Liver (tissue), 8 donors: ENCODE measurements at regions not wholly inside any gene's neighbourhood (a gene's known extent, or its start where the extent isn't known, plus 50 kb on each side); places are given as distances from the start of the nearest gene placed in this dataset.

Experiments
- DNase-seq: peaks from one replicate; pipeline ENCODE4 v3.0.0-alpha.2; 2017; ENCODE audit warnings: low spot score
- H3K27ac ChIP-seq, 2 donors: one replicate each; pipeline ENCODE4 v1.7.0; 2013; ENCODE audit warnings: inconsistent platforms in 2 of 2, low read length in 2 of 2, control low read depth in 1 of 2, low read depth in 1 of 2, mild to moderate bottlenecking in 1 of 2
- H3K27me3 ChIP-seq, 4 donors: one replicate each; pipeline versions ENCODE4 v1.6.1 to v1.7.0; 2013; ENCODE audit warnings: low read length in 3 of 4, inconsistent platforms in 1 of 4, mild to moderate bottlenecking in 1 of 4, moderate library complexity in 1 of 4; ENCODE audit not compliant: control insufficient read depth in 4 of 4, insufficient read depth in 4 of 4
- H3K36me3 ChIP-seq, 4 donors: one replicate each; pipeline versions ENCODE4 v1.6.1 to v1.7.0; 2013; ENCODE audit warnings: low read length in 3 of 4, mild to moderate bottlenecking in 3 of 4, low read depth in 1 of 4, moderate library complexity in 1 of 4; ENCODE audit not compliant: control insufficient read depth in 4 of 4, insufficient read depth in 3 of 4
- H3K4me1 ChIP-seq, 4 donors: one replicate each; pipeline versions ENCODE4 v1.6.1 to v1.7.0; 2013; ENCODE audit warnings: low read length in 3 of 4, mild to moderate bottlenecking in 3 of 4, moderate library complexity in 1 of 4; ENCODE audit not compliant: control insufficient read depth in 4 of 4, insufficient read depth in 4 of 4
- H3K4me3 ChIP-seq, 3 donors: one replicate each; pipeline versions ENCODE4 v1.6.1 to v1.7.0; 2013; ENCODE audit warnings: low read length in 3 of 3, control low read depth in 1 of 3, low read depth in 1 of 3, mild to moderate bottlenecking in 1 of 3
- H3K9ac ChIP-seq, 2 donors: one replicate each; pipeline ENCODE4 v1.7.0; 2013; ENCODE audit warnings: low read length in 2 of 2, mild to moderate bottlenecking in 2 of 2, moderate library complexity in 2 of 2, control low read depth in 1 of 2, low read depth in 1 of 2
- H3K9me3 ChIP-seq, 4 donors: one replicate each; pipeline versions ENCODE4 v1.6.1 to v1.7.0; 2013; ENCODE audit warnings: low read length in 3 of 4; ENCODE audit not compliant: control insufficient read depth in 4 of 4
- EGR1 ChIP-seq, 2 donors: IDR thresholded peaks; 2 replicates each; pipeline ENCODE4 v1.6.1; 2016 to 2018; ENCODE audit warnings: antibody characterized with exemption in 2 of 2, low read depth in 2 of 2
- FOXA1 ChIP-seq: IDR thresholded peaks from 2 replicates; pipeline ENCODE4 v1.6.1; 2016; ENCODE audit warnings: antibody characterized with exemption
- FOXA2 ChIP-seq: IDR thresholded peaks from 2 replicates; pipeline ENCODE4 v1.6.1; 2016; ENCODE audit warnings: antibody characterized with exemption
- GABPA ChIP-seq, 2 donors: IDR thresholded peaks in 1 of 2; conservative IDR thresholded peaks in 1 of 2; 2 replicates each; pipeline ENCODE4 v1.6.1; 2016; ENCODE audit warnings: antibody characterized with exemption in 2 of 2, mild to moderate bottlenecking in 1 of 2, moderate library complexity in 1 of 2
- HNF4A ChIP-seq, 2 donors: conservative IDR thresholded peaks; 2 replicates each; pipeline ENCODE4 v1.6.1; 2016; ENCODE audit warnings: antibody characterized with exemption in 2 of 2, mild to moderate bottlenecking in 2 of 2
- HNF4G ChIP-seq: IDR thresholded peaks from 2 replicates; pipeline ENCODE4 v1.6.1; 2016; ENCODE audit warnings: antibody characterized with exemption
- JUND ChIP-seq, 2 donors: IDR thresholded peaks; 2 replicates each; pipeline ENCODE4 v1.6.1; 2016; ENCODE audit warnings: antibody characterized with exemption in 2 of 2
- NR2F2 ChIP-seq: IDR thresholded peaks from 2 replicates; pipeline ENCODE4 v1.6.1; 2016; ENCODE audit warnings: antibody characterized with exemption
- RAD21 ChIP-seq, 2 donors: IDR thresholded peaks; 2 replicates each; pipeline ENCODE4 v1.6.1; 2016; ENCODE audit warnings: antibody characterized with exemption in 2 of 2, mild to moderate bottlenecking in 2 of 2
- RXRA ChIP-seq, 2 donors: IDR thresholded peaks; 2 replicates each; pipeline ENCODE4 v1.6.1; 2017 to 2018; ENCODE audit warnings: antibody characterized with exemption in 2 of 2, mild to moderate bottlenecking in 1 of 2
- SP1 ChIP-seq: IDR thresholded peaks from 2 replicates; pipeline ENCODE4 v1.6.1; 2018; ENCODE audit warnings: antibody characterized with exemption, mild to moderate bottlenecking
- TAF1 ChIP-seq: conservative IDR thresholded peaks from 2 replicates; pipeline ENCODE4 v1.6.1; 2016; ENCODE audit warnings: antibody characterized with exemption, mild to moderate bottlenecking
- YY1 ChIP-seq: IDR thresholded peaks from 2 replicates; pipeline ENCODE4 v1.6.1; 2016; ENCODE audit warnings: antibody characterized with exemption, mild to moderate bottlenecking
- WGBS: extraction: QIAGEN DNeasy Blood & Tissue Kit; methylation state at CpG from one replicate; pipeline ENCODE4 v1.1.7; 2013; 5-methylcytosine and 5-hydroxymethylcytosine counted together
- TF ChIP-seq, protein P1 (sequence below): IDR thresholded peaks from 2 replicates; pipeline ENCODE4 v1.6.1; 2016; ENCODE audit warnings: antibody characterized with exemption
- TF ChIP-seq, protein P2 (sequence below): fragments of 150-350 bp; IDR thresholded peaks from 2 replicates; pipeline ENCODE4 v1.5.1; 2017; ENCODE audit warnings: improper control_type of control experiment, low read depth, low read length; ENCODE audit not compliant: missing input control
- TF ChIP-seq, protein P3 (sequence below): IDR thresholded peaks from 2 replicates; pipeline ENCODE4 v1.6.1; 2016; ENCODE audit warnings: antibody characterized with exemption
- TF ChIP-seq, protein P4 (sequence below): IDR thresholded peaks from 2 replicates; pipeline ENCODE4 v1.6.1; 2016; ENCODE audit warnings: antibody characterized with exemption
- TF ChIP-seq, protein P5 (sequence below): IDR thresholded peaks from 2 replicates; pipeline ENCODE4 v1.6.1; 2016; ENCODE audit warnings: antibody characterized with exemption, mild to moderate bottlenecking
- donor health status: healthy.
- donor health status: healthy.
- donor health status: healthy.
- donor health status: healthy.
- donor health status: healthy.

DNA sequence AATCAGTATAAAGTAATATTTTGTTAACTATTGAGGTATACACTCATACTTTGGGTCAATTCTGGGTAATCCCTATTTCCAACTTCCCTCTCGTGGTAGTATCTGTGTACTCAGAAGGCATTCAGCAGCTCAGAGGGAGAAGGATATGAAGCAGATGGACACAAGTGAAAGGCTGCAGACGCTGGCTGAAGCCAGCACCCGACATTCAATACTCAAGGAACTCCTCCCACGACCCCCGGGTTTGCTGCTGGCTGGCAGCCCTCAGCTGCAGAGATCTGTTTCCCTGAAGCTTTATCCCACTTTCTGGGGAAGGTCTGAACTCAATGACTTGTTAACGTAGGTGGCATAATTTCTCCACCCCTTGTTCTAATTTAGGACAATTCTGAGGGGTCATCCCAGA, 847.3 kb upstream of the SOX11 start:
- Histone ChIP-seq H3K27me3 (peaks cover 0 to 3% (median 0%) of the 10 kb centered on the region in 4 donors), H3K4me3 (no peak overlapping the region), H3K4me1 (no peaks in the 10 kb centered on the region), H3K9ac (no peak overlapping the region), H3K36me3 (no peaks in the 10 kb centered on the region), H3K27ac (no peak overlapping the region), H3K9me3 (peaks cover 0 to 4% (median under 1%) of the 10 kb centered on the region in 4 donors)
- TF ChIP-seq RXRA (IDR thresholded peaks at IDR 0.05) (no peak), NR2F2 (no peak), GABPA (IDR thresholded peaks at IDR 0.05 in 1 of 2, conservative IDR thresholded peaks at IDR 0.05 in 1 of 2) (no peak), SP1 (no peak), EGR1 (IDR thresholded peaks at IDR 0.05; ENCODE audit: low read depth in 2 of 2) (no peak), FOXA2 (no peak), TAF1 (no peak), FOXA1 (no peak), HNF4G (no peak), JUND (IDR thresholded peaks at IDR 0.05) (no peak), RAD21 (IDR thresholded peaks at IDR 0.05) (no peak), YY1 (no peak), HNF4A (conservative IDR thresholded peaks at IDR 0.05) (no peak)
- TF ChIP-seq, protein P1, sequence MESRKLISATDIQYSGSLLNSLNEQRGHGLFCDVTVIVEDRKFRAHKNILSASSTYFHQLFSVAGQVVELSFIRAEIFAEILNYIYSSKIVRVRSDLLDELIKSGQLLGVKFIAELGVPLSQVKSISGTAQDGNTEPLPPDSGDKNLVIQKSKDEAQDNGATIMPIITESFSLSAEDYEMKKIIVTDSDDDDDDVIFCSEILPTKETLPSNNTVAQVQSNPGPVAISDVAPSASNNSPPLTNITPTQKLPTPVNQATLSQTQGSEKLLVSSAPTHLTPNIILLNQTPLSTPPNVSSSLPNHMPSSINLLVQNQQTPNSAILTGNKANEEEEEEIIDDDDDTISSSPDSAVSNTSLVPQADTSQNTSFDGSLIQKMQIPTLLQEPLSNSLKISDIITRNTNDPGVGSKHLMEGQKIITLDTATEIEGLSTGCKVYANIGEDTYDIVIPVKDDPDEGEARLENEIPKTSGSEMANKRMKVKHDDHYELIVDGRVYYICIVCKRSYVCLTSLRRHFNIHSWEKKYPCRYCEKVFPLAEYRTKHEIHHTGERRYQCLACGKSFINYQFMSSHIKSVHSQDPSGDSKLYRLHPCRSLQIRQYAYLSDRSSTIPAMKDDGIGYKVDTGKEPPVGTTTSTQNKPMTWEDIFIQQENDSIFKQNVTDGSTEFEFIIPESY = no peak
- TF ChIP-seq, protein P2, sequence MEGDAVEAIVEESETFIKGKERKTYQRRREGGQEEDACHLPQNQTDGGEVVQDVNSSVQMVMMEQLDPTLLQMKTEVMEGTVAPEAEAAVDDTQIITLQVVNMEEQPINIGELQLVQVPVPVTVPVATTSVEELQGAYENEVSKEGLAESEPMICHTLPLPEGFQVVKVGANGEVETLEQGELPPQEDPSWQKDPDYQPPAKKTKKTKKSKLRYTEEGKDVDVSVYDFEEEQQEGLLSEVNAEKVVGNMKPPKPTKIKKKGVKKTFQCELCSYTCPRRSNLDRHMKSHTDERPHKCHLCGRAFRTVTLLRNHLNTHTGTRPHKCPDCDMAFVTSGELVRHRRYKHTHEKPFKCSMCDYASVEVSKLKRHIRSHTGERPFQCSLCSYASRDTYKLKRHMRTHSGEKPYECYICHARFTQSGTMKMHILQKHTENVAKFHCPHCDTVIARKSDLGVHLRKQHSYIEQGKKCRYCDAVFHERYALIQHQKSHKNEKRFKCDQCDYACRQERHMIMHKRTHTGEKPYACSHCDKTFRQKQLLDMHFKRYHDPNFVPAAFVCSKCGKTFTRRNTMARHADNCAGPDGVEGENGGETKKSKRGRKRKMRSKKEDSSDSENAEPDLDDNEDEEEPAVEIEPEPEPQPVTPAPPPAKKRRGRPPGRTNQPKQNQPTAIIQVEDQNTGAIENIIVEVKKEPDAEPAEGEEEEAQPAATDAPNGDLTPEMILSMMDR = no peak
- TF ChIP-seq, protein P3, sequence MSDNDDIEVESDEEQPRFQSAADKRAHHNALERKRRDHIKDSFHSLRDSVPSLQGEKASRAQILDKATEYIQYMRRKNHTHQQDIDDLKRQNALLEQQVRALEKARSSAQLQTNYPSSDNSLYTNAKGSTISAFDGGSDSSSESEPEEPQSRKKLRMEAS = no peak
- TF ChIP-seq, protein P4, sequence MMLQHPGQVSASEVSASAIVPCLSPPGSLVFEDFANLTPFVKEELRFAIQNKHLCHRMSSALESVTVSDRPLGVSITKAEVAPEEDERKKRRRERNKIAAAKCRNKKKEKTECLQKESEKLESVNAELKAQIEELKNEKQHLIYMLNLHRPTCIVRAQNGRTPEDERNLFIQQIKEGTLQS = no peak
- TF ChIP-seq, protein P5, sequence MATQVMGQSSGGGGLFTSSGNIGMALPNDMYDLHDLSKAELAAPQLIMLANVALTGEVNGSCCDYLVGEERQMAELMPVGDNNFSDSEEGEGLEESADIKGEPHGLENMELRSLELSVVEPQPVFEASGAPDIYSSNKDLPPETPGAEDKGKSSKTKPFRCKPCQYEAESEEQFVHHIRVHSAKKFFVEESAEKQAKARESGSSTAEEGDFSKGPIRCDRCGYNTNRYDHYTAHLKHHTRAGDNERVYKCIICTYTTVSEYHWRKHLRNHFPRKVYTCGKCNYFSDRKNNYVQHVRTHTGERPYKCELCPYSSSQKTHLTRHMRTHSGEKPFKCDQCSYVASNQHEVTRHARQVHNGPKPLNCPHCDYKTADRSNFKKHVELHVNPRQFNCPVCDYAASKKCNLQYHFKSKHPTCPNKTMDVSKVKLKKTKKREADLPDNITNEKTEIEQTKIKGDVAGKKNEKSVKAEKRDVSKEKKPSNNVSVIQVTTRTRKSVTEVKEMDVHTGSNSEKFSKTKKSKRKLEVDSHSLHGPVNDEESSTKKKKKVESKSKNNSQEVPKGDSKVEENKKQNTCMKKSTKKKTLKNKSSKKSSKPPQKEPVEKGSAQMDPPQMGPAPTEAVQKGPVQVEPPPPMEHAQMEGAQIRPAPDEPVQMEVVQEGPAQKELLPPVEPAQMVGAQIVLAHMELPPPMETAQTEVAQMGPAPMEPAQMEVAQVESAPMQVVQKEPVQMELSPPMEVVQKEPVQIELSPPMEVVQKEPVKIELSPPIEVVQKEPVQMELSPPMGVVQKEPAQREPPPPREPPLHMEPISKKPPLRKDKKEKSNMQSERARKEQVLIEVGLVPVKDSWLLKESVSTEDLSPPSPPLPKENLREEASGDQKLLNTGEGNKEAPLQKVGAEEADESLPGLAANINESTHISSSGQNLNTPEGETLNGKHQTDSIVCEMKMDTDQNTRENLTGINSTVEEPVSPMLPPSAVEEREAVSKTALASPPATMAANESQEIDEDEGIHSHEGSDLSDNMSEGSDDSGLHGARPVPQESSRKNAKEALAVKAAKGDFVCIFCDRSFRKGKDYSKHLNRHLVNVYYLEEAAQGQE = no peak
- DNase-seq = no peak
- 41% methylated on average over 6 of the region's 6 CpGs for WGBS
